ENCODE measurements at regions not wholly inside any gene's neighbourhood (a gene's known extent, or its start where the extent isn't known, plus 50 kb on each side); places are given as distances from the start of the nearest gene placed in this dataset.
"Not testable (repeated sequence)": the region's sequence is repeated elsewhere in the genome, so short reads cannot be mapped to it uniquely, and the experiment has no call there.

- no peaks in the 10 kb centered on the region for H4K20me1 ChIP-seq (ENCODE audit: insufficient read depth, low read length, poor library complexity, severe bottlenecking)
- H3K4me2 ChIP-seq (ENCODE audit: low read depth, low read length, poor library complexity, severe bottlenecking): peak overlapping the region; percentile 40
- no peaks in the 10 kb centered on the region for H3F3A ChIP-seq (ENCODE audit: low read depth)
- H3K9ac ChIP-seq (ENCODE audit: low read depth, low read length, poor library complexity, severe bottlenecking): no peak overlapping the region
- H3K79me2 ChIP-seq (ENCODE audit: insufficient read depth, low read length): no peaks in the 10 kb centered on the region
- no peaks in the 10 kb centered on the region for H3K27me3 ChIP-seq (ENCODE audit: insufficient read depth, low read length, poor library complexity, severe bottlenecking)
- H3K9me3 ChIP-seq (ENCODE audit: insufficient read depth, low read depth, low read length): no peaks in the 10 kb centered on the region
- H3K4me3 ChIP-seq (ENCODE audit: low read length, poor library complexity, severe bottlenecking): peak overlapping the region; percentile 11
- TF ChIP-seq EZH2phosphoT487 (IDR thresholded peaks at IDR 0.05; ENCODE audit: borderline replicate concordance) (no peak), CTCF (conservative IDR thresholded peaks at IDR 0.05; ENCODE audit: low read length) (no peak)
- H2AFZ ChIP-seq (ENCODE audit: low read length): peak overlapping the region; percentile 38; the same call in 1 of the 2 replicates
- H3K36me3 ChIP-seq (ENCODE audit: insufficient read depth, low read length): no peaks in the 10 kb centered on the region
- H3K4me1 ChIP-seq (ENCODE audit: insufficient read depth, low read length, poor library complexity, severe bottlenecking): peaks cover 37% of the 10 kb centered on the region
- no peaks in the 10 kb centered on the region for H3K9me2 ChIP-seq (replicated peaks; ENCODE audit: low read depth, low read length)
These were observed 61.3 kb upstream of the IYD start for GRCh38 chr6:150307520-150307919.

- Histone ChIP-seq H3K79me2 (ENCODE audit: insufficient read depth, low read length) (no peaks in the 10 kb centered on the region), H2AFZ (ENCODE audit: low read length) (no peak overlapping the region), H3F3A (ENCODE audit: low read depth) (no peaks in the 10 kb centered on the region), H3K27me3 (ENCODE audit: insufficient read depth, low read length, poor library complexity, severe bottlenecking) (no peaks in the 10 kb centered on the region), H3K9ac (ENCODE audit: low read depth, low read length, poor library complexity, severe bottlenecking) (no peak overlapping the region), H3K9me2 (replicated peaks; ENCODE audit: low read depth, low read length) (no peaks in the 10 kb centered on the region), H3K36me3 (ENCODE audit: insufficient read depth, low read length) (no peaks in the 10 kb centered on the region), H3K9me3 (ENCODE audit: insufficient read depth, low read depth, low read length) (no peaks in the 10 kb centered on the region), H4K20me1 (ENCODE audit: insufficient read depth, low read length, poor library complexity, severe bottlenecking) (no peaks in the 10 kb centered on the region), H3K4me3 (ENCODE audit: low read length, poor library complexity, severe bottlenecking) (no peak overlapping the region), H3K4me1 (ENCODE audit: insufficient read depth, low read length, poor library complexity, severe bottlenecking) (peaks cover 37% of the 10 kb centered on the region), H3K4me2 (ENCODE audit: low read depth, low read length, poor library complexity, severe bottlenecking) (peak overlapping the region; percentile 40)
- TF ChIP-seq CTCF (conservative IDR thresholded peaks at IDR 0.05; ENCODE audit: low read length): no peak
- TF ChIP-seq EZH2phosphoT487 (IDR thresholded peaks at IDR 0.05; ENCODE audit: borderline replicate concordance): no peak
These were observed 59.8 kb upstream of the IYD start for GRCh38 chr6:150308812-150309645.

- Histone ChIP-seq H3K4me3 (ENCODE audit: low read length, poor library complexity, severe bottlenecking) (peak overlapping the region; percentile 1), H3K4me1 (ENCODE audit: insufficient read depth, low read length, poor library complexity, severe bottlenecking) (peaks cover 40% of the 10 kb centered on the region), H4K20me1 (ENCODE audit: insufficient read depth, low read length, poor library complexity, severe bottlenecking) (no peaks in the 10 kb centered on the region), H3K9ac (ENCODE audit: low read depth, low read length, poor library complexity, severe bottlenecking) (no peak overlapping the region), H3K9me2 (replicated peaks; ENCODE audit: low read depth, low read length) (no peaks in the 10 kb centered on the region), H2AFZ (ENCODE audit: low read length) (no peak overlapping the region), H3K79me2 (ENCODE audit: insufficient read depth, low read length) (no peaks in the 10 kb centered on the region), H3K27me3 (ENCODE audit: insufficient read depth, low read length, poor library complexity, severe bottlenecking) (no peaks in the 10 kb centered on the region), H3F3A (ENCODE audit: low read depth) (no peaks in the 10 kb centered on the region), H3K4me2 (ENCODE audit: low read depth, low read length, poor library complexity, severe bottlenecking) (peak overlapping the region; percentile 30), H3K9me3 (ENCODE audit: insufficient read depth, low read depth, low read length) (peaks cover 9% of the 10 kb centered on the region; the same call in 1 of the 2 replicates), H3K36me3 (ENCODE audit: insufficient read depth, low read length) (no peaks in the 10 kb centered on the region)
- TF ChIP-seq EZH2phosphoT487 (IDR thresholded peaks at IDR 0.05; ENCODE audit: borderline replicate concordance) (no peak), CTCF (conservative IDR thresholded peaks at IDR 0.05; ENCODE audit: low read length) (no peak)
These were observed 58.3 kb upstream of the IYD start for GRCh38 chr6:150310539-150310938.

- Histone ChIP-seq H3K4me1 (ENCODE audit: insufficient read depth, low read length, poor library complexity, severe bottlenecking) (peaks cover 40% of the 10 kb centered on the region), H3K4me2 (ENCODE audit: low read depth, low read length, poor library complexity, severe bottlenecking) (peak overlapping the region; percentile 30), H3K4me3 (ENCODE audit: low read length, poor library complexity, severe bottlenecking) (peak overlapping the region; percentile 1)
- not testable (repeated sequence) for H4K20me1 ChIP-seq (ENCODE audit: insufficient read depth, low read length, poor library complexity, severe bottlenecking); H2AFZ ChIP-seq (ENCODE audit: low read length); H3K36me3 ChIP-seq (ENCODE audit: insufficient read depth, low read length); H3K9me3 ChIP-seq (ENCODE audit: insufficient read depth, low read depth, low read length); H3F3A ChIP-seq (ENCODE audit: low read depth); H3K27me3 ChIP-seq (ENCODE audit: insufficient read depth, low read length, poor library complexity, severe bottlenecking); H3K9me2 ChIP-seq (replicated peaks; ENCODE audit: low read depth, low read length); H3K79me2 ChIP-seq (ENCODE audit: insufficient read depth, low read length); H3K9ac ChIP-seq (ENCODE audit: low read depth, low read length, poor library complexity, severe bottlenecking)
These were observed 57.5 kb upstream of the IYD start for GRCh38 chr6:150311149-150311944.
